ENCODE measurements at regions not wholly inside any gene's neighbourhood (a gene's known extent, or its start where the extent isn't known, plus 50 kb on each side); places are given as distances from the start of the nearest gene placed in this dataset.

DNA sequence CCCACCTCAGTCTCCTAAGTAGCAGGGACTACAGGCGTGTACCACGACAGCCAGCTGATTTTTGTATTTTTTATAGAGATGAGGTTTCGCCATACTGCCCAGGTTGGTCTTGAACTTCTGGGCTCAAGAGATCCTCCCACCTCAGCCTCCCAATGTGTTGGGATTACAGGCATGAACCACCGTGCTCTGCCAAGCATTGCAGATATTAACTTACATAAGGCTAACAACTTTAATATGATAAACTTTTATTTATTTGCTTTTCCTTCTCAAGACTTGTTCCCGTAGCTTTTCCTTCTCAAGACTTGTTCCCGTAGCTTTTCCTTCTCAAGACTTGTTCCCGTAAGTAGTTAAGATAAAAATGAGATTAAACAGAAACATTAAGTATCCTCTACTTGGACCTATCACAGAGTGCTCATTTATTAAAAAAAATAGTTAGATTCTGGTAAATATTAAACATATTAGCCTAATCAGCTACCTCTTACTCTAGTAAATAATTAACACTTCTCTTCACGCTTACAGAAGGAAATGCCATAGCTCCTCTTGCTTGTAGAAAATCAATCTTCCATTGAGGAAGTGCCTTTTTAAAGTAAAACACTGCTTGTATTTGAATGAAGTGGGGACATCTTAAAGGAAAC lies 157.7 kb upstream of the KITLG start:
- TF ChIP-seq, protein P1, sequence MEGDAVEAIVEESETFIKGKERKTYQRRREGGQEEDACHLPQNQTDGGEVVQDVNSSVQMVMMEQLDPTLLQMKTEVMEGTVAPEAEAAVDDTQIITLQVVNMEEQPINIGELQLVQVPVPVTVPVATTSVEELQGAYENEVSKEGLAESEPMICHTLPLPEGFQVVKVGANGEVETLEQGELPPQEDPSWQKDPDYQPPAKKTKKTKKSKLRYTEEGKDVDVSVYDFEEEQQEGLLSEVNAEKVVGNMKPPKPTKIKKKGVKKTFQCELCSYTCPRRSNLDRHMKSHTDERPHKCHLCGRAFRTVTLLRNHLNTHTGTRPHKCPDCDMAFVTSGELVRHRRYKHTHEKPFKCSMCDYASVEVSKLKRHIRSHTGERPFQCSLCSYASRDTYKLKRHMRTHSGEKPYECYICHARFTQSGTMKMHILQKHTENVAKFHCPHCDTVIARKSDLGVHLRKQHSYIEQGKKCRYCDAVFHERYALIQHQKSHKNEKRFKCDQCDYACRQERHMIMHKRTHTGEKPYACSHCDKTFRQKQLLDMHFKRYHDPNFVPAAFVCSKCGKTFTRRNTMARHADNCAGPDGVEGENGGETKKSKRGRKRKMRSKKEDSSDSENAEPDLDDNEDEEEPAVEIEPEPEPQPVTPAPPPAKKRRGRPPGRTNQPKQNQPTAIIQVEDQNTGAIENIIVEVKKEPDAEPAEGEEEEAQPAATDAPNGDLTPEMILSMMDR (conservative IDR thresholded peaks at IDR 0.05; ENCODE audit: low read depth, low read length) = no peak
- TF ChIP-seq EZH2phosphoT487 (IDR thresholded peaks at IDR 0.05; ENCODE audit: borderline replicate concordance, low read length) = no peak
- no peak for TF ChIP-seq EZH2 (IDR thresholded peaks at IDR 0.05; ENCODE audit: low read length, unreplicated experiment)
